ENCODE measurements at regions not wholly inside any gene's neighbourhood (a gene's known extent, or its start where the extent isn't known, plus 50 kb on each side); places are given as distances from the start of the nearest gene placed in this dataset.

DNA sequence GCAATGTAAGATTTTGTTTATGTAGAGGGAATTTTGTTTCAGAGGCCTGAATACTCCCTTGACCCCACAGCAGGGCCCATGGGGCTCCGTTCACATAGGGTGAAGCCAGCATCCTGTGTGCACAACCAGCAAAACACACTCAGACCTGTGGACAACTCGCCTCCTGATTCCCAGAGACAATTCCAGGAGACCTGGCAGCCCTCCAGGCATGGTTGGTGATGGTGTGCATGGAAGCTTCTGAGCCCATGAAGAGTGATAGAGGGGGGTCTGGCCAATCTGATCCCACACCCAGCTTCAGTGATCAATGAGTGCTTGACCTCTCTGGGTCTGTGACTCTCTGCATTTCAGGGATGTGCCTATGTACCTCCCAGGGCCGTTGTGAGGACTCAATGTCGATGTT is 91.0 kb upstream of the RAB6C start:
- no peaks in the 10 kb centered on the region for H3K9me3 ChIP-seq (ENCODE audit: insufficient read depth, low read length)
- H4K20me1 ChIP-seq (ENCODE audit: insufficient read depth, low read length): no peaks in the 10 kb centered on the region
- H3K4me1 ChIP-seq (ENCODE audit: low read length): no peaks in the 10 kb centered on the region
- H3K36me3 ChIP-seq (replicated peaks; ENCODE audit: low read depth, low read length): no peaks in the 10 kb centered on the region
- no peak overlapping the region for H3K4me3 ChIP-seq (ENCODE audit: low read length)
- no peak overlapping the region for H3K4me2 ChIP-seq (ENCODE audit: low read length)
- no peak overlapping the region for H2AFZ ChIP-seq (ENCODE audit: low read depth, low read length)
- H3K9ac ChIP-seq (ENCODE audit: low read length): no peak overlapping the region
- no peak overlapping the region for H3K27ac ChIP-seq (ENCODE audit: low read length)
- TF ChIP-seq, protein P1, sequence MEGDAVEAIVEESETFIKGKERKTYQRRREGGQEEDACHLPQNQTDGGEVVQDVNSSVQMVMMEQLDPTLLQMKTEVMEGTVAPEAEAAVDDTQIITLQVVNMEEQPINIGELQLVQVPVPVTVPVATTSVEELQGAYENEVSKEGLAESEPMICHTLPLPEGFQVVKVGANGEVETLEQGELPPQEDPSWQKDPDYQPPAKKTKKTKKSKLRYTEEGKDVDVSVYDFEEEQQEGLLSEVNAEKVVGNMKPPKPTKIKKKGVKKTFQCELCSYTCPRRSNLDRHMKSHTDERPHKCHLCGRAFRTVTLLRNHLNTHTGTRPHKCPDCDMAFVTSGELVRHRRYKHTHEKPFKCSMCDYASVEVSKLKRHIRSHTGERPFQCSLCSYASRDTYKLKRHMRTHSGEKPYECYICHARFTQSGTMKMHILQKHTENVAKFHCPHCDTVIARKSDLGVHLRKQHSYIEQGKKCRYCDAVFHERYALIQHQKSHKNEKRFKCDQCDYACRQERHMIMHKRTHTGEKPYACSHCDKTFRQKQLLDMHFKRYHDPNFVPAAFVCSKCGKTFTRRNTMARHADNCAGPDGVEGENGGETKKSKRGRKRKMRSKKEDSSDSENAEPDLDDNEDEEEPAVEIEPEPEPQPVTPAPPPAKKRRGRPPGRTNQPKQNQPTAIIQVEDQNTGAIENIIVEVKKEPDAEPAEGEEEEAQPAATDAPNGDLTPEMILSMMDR (IDR thresholded peaks at IDR 0.05; ENCODE audit: low read depth, low read length): no peak
- TF ChIP-seq EZH2phosphoT487 (IDR thresholded peaks at IDR 0.05; ENCODE audit: low read depth): no peak
- no peaks in the 10 kb centered on the region for H3K79me2 ChIP-seq (ENCODE audit: low read length)
- H3K27me3 ChIP-seq (ENCODE audit: low read depth, low read length): peaks cover 14% of the 10 kb centered on the region; the same call in 1 of the 2 replicates

DNA sequence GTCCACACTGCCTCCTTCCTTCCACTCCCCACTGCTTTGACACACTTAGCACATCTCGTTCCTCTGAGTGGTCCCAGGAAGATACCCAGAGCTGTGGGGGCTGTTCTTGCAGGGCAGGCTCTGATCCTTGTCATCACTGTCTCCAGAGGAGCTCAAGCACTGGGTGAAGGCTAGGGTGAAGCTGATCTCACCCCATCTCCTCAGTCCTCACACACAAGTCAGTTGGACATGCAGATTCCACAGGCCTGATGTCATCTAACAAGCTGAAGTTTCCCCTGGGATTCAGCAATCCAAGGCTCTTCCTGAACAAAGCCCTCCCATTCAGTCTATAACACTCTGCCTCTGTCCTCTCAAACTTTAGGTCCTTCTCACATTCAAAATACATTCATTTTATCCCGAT is 90.6 kb upstream of the RAB6C start:
- H2AFZ ChIP-seq (ENCODE audit: low read depth, low read length): no peak overlapping the region
- no peaks in the 10 kb centered on the region for H3K4me1 ChIP-seq (ENCODE audit: low read length)
- H3K79me2 ChIP-seq (ENCODE audit: low read length): no peaks in the 10 kb centered on the region
- H3K4me3 ChIP-seq (ENCODE audit: low read length): no peak overlapping the region
- H3K36me3 ChIP-seq (replicated peaks; ENCODE audit: low read depth, low read length): no peaks in the 10 kb centered on the region
- H4K20me1 ChIP-seq (ENCODE audit: insufficient read depth, low read length): no peaks in the 10 kb centered on the region
- no peak overlapping the region for H3K4me2 ChIP-seq (ENCODE audit: low read length)
- no peak overlapping the region for H3K27ac ChIP-seq (ENCODE audit: low read length)
- no peaks in the 10 kb centered on the region for H3K9me3 ChIP-seq (ENCODE audit: insufficient read depth, low read length)
- H3K9ac ChIP-seq (ENCODE audit: low read length): no peak overlapping the region
- no peak for TF ChIP-seq EZH2phosphoT487 (IDR thresholded peaks at IDR 0.05; ENCODE audit: low read depth)
- TF ChIP-seq, protein P1 (IDR thresholded peaks at IDR 0.05; ENCODE audit: low read depth, low read length): no peak
- H3K27me3 ChIP-seq (ENCODE audit: low read depth, low read length): peaks cover 14% of the 10 kb centered on the region; the same call in 1 of the 2 replicates

DNA sequence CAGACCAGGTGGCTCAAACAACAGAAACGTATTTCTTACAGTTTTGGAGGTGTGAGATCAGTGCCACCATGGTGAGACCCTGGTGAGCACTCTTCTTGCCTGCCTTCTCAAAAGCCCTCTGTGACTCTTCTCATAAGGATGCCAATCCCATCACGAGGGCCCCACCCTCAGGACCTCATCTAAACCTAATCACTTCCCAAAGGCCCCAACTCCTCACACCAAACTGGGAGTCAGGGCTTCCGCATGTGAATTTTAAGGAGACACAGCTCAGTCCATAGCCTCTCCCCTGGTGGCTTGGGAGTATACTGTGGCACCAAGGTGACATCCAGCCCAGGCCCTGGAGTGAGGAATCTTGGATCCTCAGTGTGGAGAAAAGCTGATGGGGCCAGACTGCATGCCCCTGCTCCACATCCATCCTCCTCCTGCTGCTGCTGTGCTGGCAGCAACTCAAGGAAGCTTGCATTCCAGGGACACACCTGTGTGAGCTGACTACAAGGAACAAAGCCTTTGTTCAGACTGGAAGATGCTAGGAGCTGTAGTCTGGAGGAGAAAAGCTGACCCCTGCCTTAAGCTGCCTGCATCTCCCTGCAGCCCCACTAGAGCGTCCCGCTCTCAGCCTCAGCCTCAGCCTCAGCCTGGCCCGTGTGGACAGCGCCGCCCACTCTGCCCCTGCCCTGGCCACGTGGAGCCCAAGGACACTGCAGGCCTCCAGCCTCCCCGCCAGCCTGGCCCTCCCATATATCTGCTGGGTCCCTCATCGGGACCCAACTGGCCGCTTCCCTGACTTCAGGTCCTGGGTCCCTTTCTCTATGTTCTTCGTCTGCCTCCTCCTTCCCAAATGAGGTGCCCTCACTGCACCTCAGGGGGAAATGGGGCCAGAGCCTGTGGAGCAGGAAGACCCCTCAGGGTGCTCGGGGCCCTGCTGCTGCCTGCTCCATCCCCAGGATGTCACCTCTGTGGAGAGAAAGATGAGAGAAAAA is 87.8 kb upstream of the RAB6C start:
- Histone ChIP-seq H3K27ac (ENCODE audit: low read length) (no peak overlapping the region), H2AFZ (ENCODE audit: low read depth, low read length) (no peak overlapping the region), H3K4me1 (ENCODE audit: low read length) (no peaks in the 10 kb centered on the region), H3K27me3 (ENCODE audit: low read depth, low read length) (peaks cover 14% of the 10 kb centered on the region), H3K4me3 (ENCODE audit: low read length) (no peak overlapping the region), H3K36me3 (replicated peaks; ENCODE audit: low read depth, low read length) (no peaks in the 10 kb centered on the region), H3K79me2 (ENCODE audit: low read length) (no peaks in the 10 kb centered on the region), H3K4me2 (ENCODE audit: low read length) (no peak overlapping the region), H4K20me1 (ENCODE audit: insufficient read depth, low read length) (no peaks in the 10 kb centered on the region), H3K9me3 (ENCODE audit: insufficient read depth, low read length) (no peaks in the 10 kb centered on the region), H3K9ac (ENCODE audit: low read length) (no peak overlapping the region)
- TF ChIP-seq, protein P1 (IDR thresholded peaks at IDR 0.05; ENCODE audit: low read depth, low read length): no peak
- TF ChIP-seq EZH2phosphoT487 (IDR thresholded peaks at IDR 0.05; ENCODE audit: low read depth): no peak

DNA sequence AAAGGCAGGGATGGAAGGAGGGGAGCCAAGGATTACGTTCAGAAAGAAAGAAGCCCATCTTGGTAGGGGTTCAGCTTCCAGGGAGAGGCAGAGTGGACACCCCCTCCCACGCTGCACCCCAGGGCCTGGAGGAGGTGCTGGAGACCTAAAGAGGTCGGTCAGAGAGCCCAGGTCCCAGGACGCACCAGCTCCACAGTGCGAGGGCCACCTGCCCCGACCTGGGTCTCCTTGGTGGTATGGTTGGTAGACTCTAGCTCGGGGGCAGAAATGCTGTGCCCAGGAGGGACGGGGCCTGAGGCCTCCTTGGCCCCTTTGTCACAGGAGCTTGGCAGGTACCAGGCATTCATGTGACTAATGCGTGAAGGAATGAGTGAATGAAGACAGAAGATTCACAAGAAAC is 87.1 kb upstream of the RAB6C start:
- H4K20me1 ChIP-seq (ENCODE audit: insufficient read depth, low read length): no peaks in the 10 kb centered on the region
- H3K27ac ChIP-seq (ENCODE audit: low read length): no peak overlapping the region
- no peaks in the 10 kb centered on the region for H3K79me2 ChIP-seq (ENCODE audit: low read length)
- peaks cover 14% of the 10 kb centered on the region for H3K27me3 ChIP-seq (ENCODE audit: low read depth, low read length)
- TF ChIP-seq EZH2phosphoT487 (IDR thresholded peaks at IDR 0.05; ENCODE audit: low read depth): no peak
- TF ChIP-seq, protein P1 (IDR thresholded peaks at IDR 0.05; ENCODE audit: low read depth, low read length): no peak
- no peak overlapping the region for H3K4me2 ChIP-seq (ENCODE audit: low read length)
- no peak overlapping the region for H2AFZ ChIP-seq (ENCODE audit: low read depth, low read length)
- no peaks in the 10 kb centered on the region for H3K4me1 ChIP-seq (ENCODE audit: low read length)
- H3K36me3 ChIP-seq (replicated peaks; ENCODE audit: low read depth, low read length): no peaks in the 10 kb centered on the region
- no peaks in the 10 kb centered on the region for H3K9me3 ChIP-seq (ENCODE audit: insufficient read depth, low read length)
- H3K9ac ChIP-seq (ENCODE audit: low read length): no peak overlapping the region
- no peak overlapping the region for H3K4me3 ChIP-seq (ENCODE audit: low read length)
